ENCODE measurements at regions not wholly inside any gene's neighbourhood (a gene's known extent, or its start where the extent isn't known, plus 50 kb on each side); places are given as distances from the start of the nearest gene placed in this dataset.

DNA sequence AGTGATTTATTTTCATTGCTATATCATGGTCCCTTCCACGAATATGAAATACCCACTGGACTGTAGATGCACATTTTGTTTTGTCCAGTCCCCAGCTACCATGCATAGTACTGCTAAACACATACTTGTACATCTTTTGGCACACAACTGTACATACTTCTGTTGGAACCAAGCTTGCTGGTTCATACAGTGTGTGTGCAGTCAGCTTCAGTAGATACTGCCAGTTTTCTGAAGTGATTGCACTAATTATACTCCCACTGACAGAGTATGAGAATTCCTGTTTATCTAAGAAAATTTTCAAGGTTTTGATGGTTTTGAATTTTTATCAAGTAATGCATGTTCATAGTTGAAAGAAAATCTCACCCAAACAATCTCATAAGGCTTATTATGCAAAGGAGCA, 100.7 kb upstream of the LMCD1 start:
- TF ChIP-seq, protein P1, sequence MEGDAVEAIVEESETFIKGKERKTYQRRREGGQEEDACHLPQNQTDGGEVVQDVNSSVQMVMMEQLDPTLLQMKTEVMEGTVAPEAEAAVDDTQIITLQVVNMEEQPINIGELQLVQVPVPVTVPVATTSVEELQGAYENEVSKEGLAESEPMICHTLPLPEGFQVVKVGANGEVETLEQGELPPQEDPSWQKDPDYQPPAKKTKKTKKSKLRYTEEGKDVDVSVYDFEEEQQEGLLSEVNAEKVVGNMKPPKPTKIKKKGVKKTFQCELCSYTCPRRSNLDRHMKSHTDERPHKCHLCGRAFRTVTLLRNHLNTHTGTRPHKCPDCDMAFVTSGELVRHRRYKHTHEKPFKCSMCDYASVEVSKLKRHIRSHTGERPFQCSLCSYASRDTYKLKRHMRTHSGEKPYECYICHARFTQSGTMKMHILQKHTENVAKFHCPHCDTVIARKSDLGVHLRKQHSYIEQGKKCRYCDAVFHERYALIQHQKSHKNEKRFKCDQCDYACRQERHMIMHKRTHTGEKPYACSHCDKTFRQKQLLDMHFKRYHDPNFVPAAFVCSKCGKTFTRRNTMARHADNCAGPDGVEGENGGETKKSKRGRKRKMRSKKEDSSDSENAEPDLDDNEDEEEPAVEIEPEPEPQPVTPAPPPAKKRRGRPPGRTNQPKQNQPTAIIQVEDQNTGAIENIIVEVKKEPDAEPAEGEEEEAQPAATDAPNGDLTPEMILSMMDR (conservative IDR thresholded peaks at IDR 0.05; ENCODE audit: low read depth, low read length): no peak
- no peak for TF ChIP-seq EZH2 (IDR thresholded peaks at IDR 0.05; ENCODE audit: borderline replicate concordance, low read depth, low read length, poor library complexity, severe bottlenecking)

All from A673 (cell line).